HT1080 (cell line): ENCODE measurements at regions not wholly inside any gene's neighbourhood (a gene's known extent, or its start where the extent isn't known, plus 50 kb on each side); places are given as distances from the start of the nearest gene placed in this dataset. TPM values are rescaled to one million over a fixed set of nuclear protein-coding genes. Genes with fewer than 3 reads are reported as not detected.
"Not testable (repeated sequence)": the region's sequence is repeated elsewhere in the genome, so short reads cannot be mapped to it uniquely, and the experiment has no call there.

ENCODE experiments used
- DNase-seq: peaks from one replicate; pipeline ENCODE4 v3.0.0-alpha.2; 2015; ENCODE audit warnings: low read depth
- small RNA-seq: library from RNA; depleted of rRNA; stranded (forward); fragments of <200 nt; gene quantifications from one replicate; pipeline ENCODE3, GENCODE V24; 2014

GRCh38 chrY:11156100-11156499, 1544.9 kb upstream of the USP9Y start:
- DNase-seq = not testable (repeated sequence)

- DNase-seq = peak; percentile 66
Observed at GRCh38 chrY:11156846-11157245, 1544.2 kb upstream of the USP9Y start.

GRCh38 chrY:11177033-11177432, 1524.0 kb upstream of the USP9Y start:
- not testable (repeated sequence) for DNase-seq

GRCh38 chrY:11201133-11201532, 1499.9 kb upstream of the USP9Y start:
- DNase-seq = not testable (repeated sequence)

- peak; percentile 67 for DNase-seq
Observed at GRCh38 chrY:11214851-11215250, 1486.2 kb upstream of the USP9Y start.

Small RNA genes lying in the stretch of these regions (small RNA-seq; reads per million reads assigned to genes)
- gene AC134878.1 (not detected), gene AC140113.1 (not detected), gene AC140113.2 (not detected), gene AC140113.3 (not detected), gene AC140113.4 (not detected), gene ANKRD20A6P (not detected)
